Fibroblast of peridontal ligament (primary cell): ENCODE measurements at regions not wholly inside any gene's neighbourhood (a gene's known extent, or its start where the extent isn't known, plus 50 kb on each side); places are given as distances from the start of the nearest gene placed in this dataset.
A peak's percentile ranks its signal among the peaks of the same experiment; 100 is the strongest.

Experiments used
- DNase-seq: peaks from one replicate; pipeline ENCODE4 v3.0.0-alpha.2; 2010; ENCODE audit errors: extremely low read depth

GRCh38 chr20:56996533-56996932 lies 269.9 kb downstream of the BMP7 start:
- DNase-seq, result no peak

- DNase-seq, result no peak
Observed at GRCh38 chr20:56998438-56998837, 268.0 kb downstream of the BMP7 start.

GRCh38 chr20:57000441-57000968 lies 265.9 kb downstream of the BMP7 start:
- no peak for DNase-seq

- no peak for DNase-seq
Observed at GRCh38 chr20:57001126-57001767, 265.2 kb downstream of the BMP7 start.

DNA sequence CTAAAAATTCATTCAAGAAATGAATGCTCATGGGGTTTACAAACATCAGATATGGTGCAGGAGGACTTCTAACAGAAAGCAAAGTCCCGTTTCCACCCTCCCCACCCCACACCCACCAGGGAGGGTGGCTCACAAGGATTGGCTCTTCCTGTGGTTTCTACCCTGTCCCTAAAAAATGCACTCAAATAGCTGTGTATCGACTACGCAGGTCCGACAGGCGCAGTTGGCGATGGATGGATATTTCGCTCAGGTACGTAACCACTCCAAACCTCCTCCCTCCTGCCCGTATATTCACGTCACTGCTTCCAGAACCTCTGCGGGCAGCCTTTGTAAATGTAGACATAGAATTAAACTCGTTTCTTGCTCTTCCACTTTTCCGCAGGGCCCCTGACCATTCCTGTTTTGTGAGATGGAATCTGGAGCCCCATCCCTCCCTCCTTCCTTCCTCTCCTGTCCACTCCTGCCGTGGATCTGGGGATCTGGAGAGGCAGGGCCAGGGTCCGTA lies 264.3 kb downstream of the BMP7 start:
- DNase-seq, result no peak

GRCh38 chr20:57003012-57003411 lies 263.4 kb downstream of the BMP7 start:
- DNase-seq, result no peak

DNA sequence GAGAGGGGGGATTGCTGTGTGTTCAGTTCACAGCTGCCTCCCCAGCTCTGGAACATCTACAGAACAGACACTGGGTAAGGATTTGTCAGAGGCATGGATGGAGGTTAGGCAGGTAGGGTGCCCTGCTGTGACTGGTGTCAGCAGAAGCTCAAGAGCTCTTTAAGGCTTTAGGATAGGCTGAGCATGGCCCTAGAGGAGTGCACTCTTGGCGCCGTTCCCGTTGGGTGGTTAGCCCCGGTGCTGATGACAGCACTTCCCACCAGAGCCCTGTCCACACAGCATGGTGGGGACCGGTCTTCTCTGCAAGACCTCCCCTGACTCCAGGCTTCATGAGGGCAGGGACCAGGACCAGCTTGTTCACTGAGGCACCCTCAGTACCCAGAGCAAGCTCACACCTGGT lies 262.0 kb downstream of the BMP7 start:
- no peak for DNase-seq

DNA sequence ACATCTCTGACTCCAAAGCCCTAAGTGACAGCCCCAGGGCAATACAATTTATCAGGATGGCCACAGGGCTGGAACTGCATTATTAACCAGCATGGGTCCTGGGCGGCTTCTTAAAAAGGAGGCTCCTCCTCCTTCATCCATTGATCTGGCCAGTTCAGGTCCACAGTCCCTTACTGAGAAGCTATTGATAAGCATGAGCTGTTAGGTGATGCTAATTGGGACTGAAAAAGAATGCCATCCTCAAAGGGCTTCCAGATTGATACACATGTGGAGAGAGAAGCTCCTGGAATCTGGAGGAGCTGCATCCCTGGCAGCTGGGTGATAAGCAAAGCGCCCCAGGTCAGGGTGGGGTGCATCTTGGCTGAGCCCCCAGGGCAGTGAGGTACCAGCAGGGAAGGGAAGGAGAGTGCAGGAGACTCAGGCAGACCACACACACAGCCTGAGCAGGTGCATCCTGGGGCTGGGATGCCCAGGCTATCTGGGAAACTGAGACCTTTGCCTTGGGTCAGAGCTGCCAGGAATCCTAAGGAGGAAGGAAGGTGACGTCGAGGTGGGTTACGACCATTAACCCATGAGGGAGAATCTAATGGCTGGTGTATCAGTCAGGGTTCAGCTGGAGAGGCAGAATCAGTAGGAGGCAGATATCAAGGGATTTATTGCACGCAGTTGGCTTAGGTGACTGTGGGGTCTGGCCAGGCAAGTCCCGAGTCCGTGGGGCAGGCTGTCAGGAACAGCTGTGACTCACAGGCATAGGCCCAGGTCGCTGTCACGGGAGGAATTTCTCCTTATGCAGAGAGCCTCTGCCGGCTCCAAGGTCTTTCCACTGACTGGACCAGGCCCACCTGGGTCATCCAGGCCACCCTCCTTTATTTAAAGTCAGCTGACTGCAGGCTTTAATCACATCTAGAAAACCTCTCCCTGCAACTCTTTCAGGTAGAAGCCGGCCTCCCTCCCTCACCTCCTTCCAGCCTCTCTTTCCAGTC lies 261.2 kb downstream of the BMP7 start:
- no peak for DNase-seq

- DNase-seq, result no peak
Observed at GRCh38 chr20:57006411-57007170, 259.9 kb downstream of the BMP7 start.

DNA sequence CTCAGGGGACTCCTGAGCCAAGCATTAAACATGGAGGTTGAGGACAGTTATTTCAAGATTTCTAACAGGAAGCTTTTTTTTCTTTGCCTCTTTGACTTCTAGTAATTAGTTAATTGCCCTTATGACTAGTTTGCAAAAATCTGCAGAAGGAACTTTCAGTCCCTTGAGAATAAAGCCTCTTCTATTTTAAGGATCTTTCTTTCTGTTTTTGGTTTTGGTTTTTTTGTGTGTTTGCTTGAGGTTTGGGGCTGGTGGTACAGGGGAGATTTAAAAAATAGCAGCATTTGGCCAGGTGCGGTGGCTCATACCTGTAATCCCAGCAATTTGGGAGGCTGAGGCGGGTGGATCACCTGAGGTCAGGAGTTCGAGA lies 259.3 kb downstream of the BMP7 start:
- DNase-seq, result no peak

GRCh38 chr20:57008217-57008616 lies 258.2 kb downstream of the BMP7 start:
- no peak for DNase-seq

- no peak for DNase-seq
Observed at GRCh38 chr20:57009355-57009754, 257.1 kb downstream of the BMP7 start.

GRCh38 chr20:57009775-57010174 lies 256.7 kb downstream of the BMP7 start:
- no peak for DNase-seq

DNA sequence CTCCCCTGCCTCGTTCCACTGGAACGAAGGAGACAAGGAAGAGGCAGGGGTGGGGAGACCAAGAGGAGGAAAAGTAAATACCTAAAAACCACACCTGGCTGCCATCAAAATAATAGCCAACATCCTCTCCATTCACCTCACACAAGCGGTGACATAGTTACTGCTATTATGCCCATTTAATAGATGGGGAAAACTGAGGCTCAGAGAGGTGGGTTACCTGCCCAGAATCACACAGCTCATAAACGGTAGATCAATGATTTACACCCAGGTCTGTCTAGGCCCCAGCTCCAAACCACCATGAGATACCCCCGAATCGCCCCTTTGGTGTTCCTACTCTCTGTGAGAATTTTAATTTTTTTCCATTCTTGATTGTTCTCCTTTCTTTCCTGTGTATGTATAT lies 253.8 kb downstream of the BMP7 start:
- no peak for DNase-seq

DNA sequence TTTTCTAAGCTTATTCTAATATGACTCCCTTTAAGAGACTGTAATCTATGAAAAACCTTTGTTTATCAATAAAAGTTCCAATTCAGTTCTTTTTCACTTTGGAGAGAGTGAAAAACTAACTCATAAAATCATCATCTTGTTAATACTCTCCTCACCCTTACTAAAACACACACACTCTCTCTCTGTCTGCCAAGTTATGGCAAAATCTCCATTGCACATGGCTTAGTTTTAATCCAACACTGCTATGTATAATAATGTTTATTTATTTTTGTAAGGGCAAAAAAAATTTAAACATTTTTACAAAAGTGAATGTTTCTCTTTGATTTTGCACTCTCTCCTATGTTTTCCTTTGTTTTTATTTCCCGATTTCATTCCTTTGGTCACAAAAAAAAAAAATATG lies 253.2 kb downstream of the BMP7 start:
- DNase-seq, result peak; percentile 73

- no peak for DNase-seq
Observed at GRCh38 chr20:57013741-57014140, 252.7 kb downstream of the BMP7 start.

DNA sequence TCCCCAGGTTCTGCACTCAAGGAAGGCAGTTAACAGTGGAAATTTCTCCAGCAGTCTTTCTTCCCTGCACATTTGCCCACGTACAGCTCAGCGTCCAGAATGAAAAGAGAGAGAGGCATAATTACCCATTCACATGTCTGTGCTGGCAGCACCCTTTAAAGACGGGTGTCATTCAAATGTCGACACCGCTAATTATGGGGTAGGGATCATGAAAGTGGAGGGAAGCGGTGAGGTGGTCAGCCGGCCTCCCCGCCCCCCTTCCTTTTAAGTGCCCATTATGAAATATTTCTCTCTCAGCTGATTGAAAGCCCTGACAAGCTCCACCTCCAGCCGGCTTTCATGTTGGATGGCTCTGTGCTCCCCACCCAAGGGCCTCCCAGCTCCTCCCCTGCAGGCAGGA lies 246.1 kb downstream of the BMP7 start:
- DNase-seq, result no peak

GRCh38 chr20:57022306-57022705 lies 244.1 kb downstream of the BMP7 start:
- no peak for DNase-seq

GRCh38 chr20:57023007-57023406 lies 243.4 kb downstream of the BMP7 start:
- no peak for DNase-seq

GRCh38 chr20:57023997-57024396 lies 242.4 kb downstream of the BMP7 start:
- no peak for DNase-seq

DNA sequence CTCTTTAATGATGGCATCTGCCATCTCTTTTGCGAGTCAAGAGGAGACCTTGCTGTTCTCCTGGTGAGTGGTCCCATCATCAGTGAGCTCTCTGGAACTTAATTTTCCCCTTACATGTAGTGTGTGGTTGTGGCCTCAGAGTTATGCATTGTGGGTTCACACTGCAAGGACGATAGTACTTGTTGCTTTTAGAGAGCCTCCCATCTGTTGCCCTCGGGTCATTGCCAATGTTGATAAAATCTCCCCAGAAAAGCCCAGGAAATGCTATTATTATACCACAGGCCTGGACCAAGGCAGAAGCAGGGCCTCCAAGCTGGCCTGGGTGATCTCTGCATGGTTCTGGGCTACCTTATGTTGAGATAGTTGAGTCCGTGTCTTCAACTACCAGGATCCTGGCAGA lies 241.6 kb downstream of the BMP7 start:
- no peak for DNase-seq

- DNase-seq, result no peak
Observed at GRCh38 chr20:57025261-57025660, 241.2 kb downstream of the BMP7 start.
